ENCODE measurements at regions not wholly inside any gene's neighbourhood (a gene's known extent, or its start where the extent isn't known, plus 50 kb on each side); places are given as distances from the start of the nearest gene placed in this dataset.

DNA sequence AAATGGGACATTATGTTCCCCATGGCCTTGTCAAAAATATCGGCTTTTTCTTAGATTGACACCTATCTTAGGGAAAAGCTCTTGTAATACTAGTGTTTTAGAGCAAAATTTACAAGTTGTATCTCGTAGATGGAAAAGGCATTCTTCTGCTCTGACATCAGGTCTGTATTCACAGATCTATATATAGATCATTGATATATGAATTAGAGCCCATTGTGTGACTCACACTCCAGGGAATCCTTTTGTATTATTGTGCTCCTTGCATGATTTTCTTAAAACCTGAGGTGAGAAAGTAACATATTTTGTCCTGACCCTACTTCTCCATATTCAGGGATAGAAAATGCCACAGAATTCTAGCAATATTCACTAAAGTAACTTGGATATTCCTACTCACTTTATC lies 1160.8 kb upstream of the B3GALT2 start:
- Histone ChIP-seq H3K27ac (ENCODE audit: low read depth, low read length, poor library complexity, severe bottlenecking) (no peak overlapping the region), H4K20me1 (ENCODE audit: insufficient read depth, low read length) (no peaks in the 10 kb centered on the region), H3F3A (ENCODE audit: insufficient read depth, low read length) (no peaks in the 10 kb centered on the region), H3K4me1 (ENCODE audit: insufficient read depth, low read length, severe bottlenecking) (no peaks in the 10 kb centered on the region), H3K27me3 (ENCODE audit: insufficient read depth, low read length) (no peaks in the 10 kb centered on the region), H3K36me3 (ENCODE audit: insufficient read depth, low read length) (no peaks in the 10 kb centered on the region), H3K9me3 (ENCODE audit: low read length) (no peaks in the 10 kb centered on the region), H3K9ac (ENCODE audit: low read length) (no peak overlapping the region), H3K4me2 (ENCODE audit: low read length) (no peak overlapping the region), H3K9me2 (ENCODE audit: low read depth, low read length) (no peaks in the 10 kb centered on the region), H2AFZ (ENCODE audit: low read length) (peak overlapping the region; percentile 34; the same call in 1 of the 2 replicates), H3K4me3 (ENCODE audit: low read depth, low read length, poor library complexity, severe bottlenecking) (no peak overlapping the region), H3K79me2 (ENCODE audit: insufficient read depth, low read length) (no peaks in the 10 kb centered on the region)
- TF ChIP-seq, protein P1, sequence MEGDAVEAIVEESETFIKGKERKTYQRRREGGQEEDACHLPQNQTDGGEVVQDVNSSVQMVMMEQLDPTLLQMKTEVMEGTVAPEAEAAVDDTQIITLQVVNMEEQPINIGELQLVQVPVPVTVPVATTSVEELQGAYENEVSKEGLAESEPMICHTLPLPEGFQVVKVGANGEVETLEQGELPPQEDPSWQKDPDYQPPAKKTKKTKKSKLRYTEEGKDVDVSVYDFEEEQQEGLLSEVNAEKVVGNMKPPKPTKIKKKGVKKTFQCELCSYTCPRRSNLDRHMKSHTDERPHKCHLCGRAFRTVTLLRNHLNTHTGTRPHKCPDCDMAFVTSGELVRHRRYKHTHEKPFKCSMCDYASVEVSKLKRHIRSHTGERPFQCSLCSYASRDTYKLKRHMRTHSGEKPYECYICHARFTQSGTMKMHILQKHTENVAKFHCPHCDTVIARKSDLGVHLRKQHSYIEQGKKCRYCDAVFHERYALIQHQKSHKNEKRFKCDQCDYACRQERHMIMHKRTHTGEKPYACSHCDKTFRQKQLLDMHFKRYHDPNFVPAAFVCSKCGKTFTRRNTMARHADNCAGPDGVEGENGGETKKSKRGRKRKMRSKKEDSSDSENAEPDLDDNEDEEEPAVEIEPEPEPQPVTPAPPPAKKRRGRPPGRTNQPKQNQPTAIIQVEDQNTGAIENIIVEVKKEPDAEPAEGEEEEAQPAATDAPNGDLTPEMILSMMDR (IDR thresholded peaks at IDR 0.05; ENCODE audit: low read length) = no peak
- no peak for TF ChIP-seq EZH2 (IDR thresholded peaks at IDR 0.05; ENCODE audit: borderline replicate concordance, low read length)

DNA sequence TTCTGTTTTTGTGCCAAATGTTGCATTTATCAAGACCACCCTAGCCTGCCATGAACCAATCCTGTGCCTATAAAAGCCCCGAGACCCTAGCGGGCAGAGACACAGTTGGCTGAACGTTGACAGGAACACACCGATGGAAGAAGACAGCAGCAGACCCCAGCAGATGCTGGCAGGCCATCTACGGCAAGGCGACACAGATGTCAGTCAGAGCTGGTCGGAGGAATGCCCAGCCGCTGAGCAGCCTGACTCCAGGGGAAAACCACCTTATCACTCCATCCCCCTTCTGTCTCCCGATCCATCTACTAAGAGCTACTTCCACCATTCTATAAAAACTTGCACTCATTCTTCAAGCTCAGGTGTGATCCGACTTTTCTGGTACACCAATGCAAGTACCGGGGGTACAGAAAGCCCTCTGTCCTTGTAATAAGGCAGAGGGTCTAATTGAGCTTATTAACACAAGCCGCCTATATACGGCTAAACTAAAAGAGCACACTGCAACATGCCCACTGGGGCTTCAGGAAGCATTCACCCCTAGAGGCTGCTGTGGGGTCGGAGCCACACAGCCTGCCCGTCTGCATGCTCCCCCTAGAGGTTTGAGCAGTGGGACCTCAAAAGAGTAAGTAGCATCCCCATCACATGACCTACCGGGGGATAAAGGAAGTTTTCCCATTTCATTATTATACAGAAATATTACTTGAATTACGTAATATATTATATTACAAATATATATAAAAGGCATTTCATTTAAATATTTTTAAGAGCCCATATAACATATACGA lies 1156.3 kb upstream of the B3GALT2 start:
- no peak overlapping the region for H3K9ac ChIP-seq (ENCODE audit: low read length)
- no peaks in the 10 kb centered on the region for H3K79me2 ChIP-seq (ENCODE audit: insufficient read depth, low read length)
- no peaks in the 10 kb centered on the region for H3K27me3 ChIP-seq (ENCODE audit: insufficient read depth, low read length)
- H3F3A ChIP-seq (ENCODE audit: insufficient read depth, low read length) = no peaks in the 10 kb centered on the region
- no peaks in the 10 kb centered on the region for H3K36me3 ChIP-seq (ENCODE audit: insufficient read depth, low read length)
- H3K4me3 ChIP-seq (ENCODE audit: low read depth, low read length, poor library complexity, severe bottlenecking) = no peak overlapping the region
- H3K9me2 ChIP-seq (ENCODE audit: low read depth, low read length) = no peaks in the 10 kb centered on the region
- TF ChIP-seq, protein P1 (IDR thresholded peaks at IDR 0.05; ENCODE audit: low read length) = peak; percentile 30
- TF ChIP-seq EZH2 (IDR thresholded peaks at IDR 0.05; ENCODE audit: borderline replicate concordance, low read length) = no peak
- 0 out of 2 replicates have a peak overlapping the region, but pooled peaks have one; percentile 50 for H2AFZ ChIP-seq (ENCODE audit: low read length)
- H3K27ac ChIP-seq (ENCODE audit: low read depth, low read length, poor library complexity, severe bottlenecking) = no peak overlapping the region
- no peak overlapping the region for H3K4me2 ChIP-seq (ENCODE audit: low read length)
- H4K20me1 ChIP-seq (ENCODE audit: insufficient read depth, low read length) = no peaks in the 10 kb centered on the region
- H3K4me1 ChIP-seq (ENCODE audit: insufficient read depth, low read length, severe bottlenecking) = peaks cover 16% of the 10 kb centered on the region
- H3K9me3 ChIP-seq (ENCODE audit: low read length) = no peaks in the 10 kb centered on the region

DNA sequence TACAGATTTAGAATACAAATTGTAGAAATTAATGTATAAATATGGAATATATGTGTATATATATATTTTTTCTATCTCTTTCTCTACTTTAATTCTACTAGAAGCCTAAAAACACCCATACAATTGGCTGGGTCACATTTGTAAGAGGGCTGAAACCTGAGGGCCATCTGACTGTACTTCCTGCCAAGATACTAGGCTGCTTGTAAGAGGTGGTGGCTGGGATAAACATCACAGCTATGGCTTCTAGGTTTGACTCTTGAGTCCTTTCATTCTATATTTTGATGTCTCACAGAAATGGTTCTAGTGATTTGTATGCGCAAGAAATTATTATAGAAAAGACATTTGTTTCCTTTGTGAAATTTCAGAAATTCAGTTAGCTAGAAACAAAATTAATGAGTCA lies 1155.2 kb upstream of the B3GALT2 start:
- Histone ChIP-seq H3K4me1 (ENCODE audit: insufficient read depth, low read length, severe bottlenecking) (peaks cover 16% of the 10 kb centered on the region), H3K27me3 (ENCODE audit: insufficient read depth, low read length) (no peaks in the 10 kb centered on the region), H3K9me2 (ENCODE audit: low read depth, low read length) (no peaks in the 10 kb centered on the region), H3K4me2 (ENCODE audit: low read length) (no peak overlapping the region), H3K4me3 (ENCODE audit: low read depth, low read length, poor library complexity, severe bottlenecking) (no peak overlapping the region), H3K36me3 (ENCODE audit: insufficient read depth, low read length) (no peaks in the 10 kb centered on the region), H4K20me1 (ENCODE audit: insufficient read depth, low read length) (no peaks in the 10 kb centered on the region), H3F3A (ENCODE audit: insufficient read depth, low read length) (no peaks in the 10 kb centered on the region), H2AFZ (ENCODE audit: low read length) (no peak overlapping the region), H3K27ac (ENCODE audit: low read depth, low read length, poor library complexity, severe bottlenecking) (no peak overlapping the region), H3K9me3 (ENCODE audit: low read length) (no peaks in the 10 kb centered on the region), H3K9ac (ENCODE audit: low read length) (no peak overlapping the region), H3K79me2 (ENCODE audit: insufficient read depth, low read length) (no peaks in the 10 kb centered on the region)
- TF ChIP-seq EZH2 (IDR thresholded peaks at IDR 0.05; ENCODE audit: borderline replicate concordance, low read length) = no peak
- TF ChIP-seq, protein P1 (IDR thresholded peaks at IDR 0.05; ENCODE audit: low read length) = no peak
